B cell (primary cell): ENCODE measurements at regions not wholly inside any gene's neighbourhood (a gene's known extent, or its start where the extent isn't known, plus 50 kb on each side); places are given as distances from the start of the nearest gene placed in this dataset.

Experiments
- ATAC-seq: fragments of 200-7000 bp; cut with Tn5 transposase; one replicate; pipeline ENCODE4 v1.10.0; 2021; ENCODE audit warnings: low read depth, mild to moderate bottlenecking, moderate number of reproducible peaks, moderate library complexity
- CTCF ChIA-PET: fragments of 350-600 bp; sonication (Branson Sonifier 250); formaldehyde crosslinking; loops from one replicate; lab custom pipeline; 2021; ENCODE audit warnings: antibody characterized with exemption, inconsistent platforms; lab: Charles Lee
- POLR2A ChIA-PET: fragments of 350-600 bp; sonication (Branson Sonifier 250); formaldehyde crosslinking; loops from one replicate; lab custom pipeline; 2021; ENCODE audit warnings: antibody characterized with exemption; lab: Charles Lee
- DNase-seq: peaks from one replicate; pipeline ENCODE4 v3.0.0; 2013
- H2AFZ ChIP-seq: 2 replicates; pipeline ENCODE4 v1.6.1; 2012; ENCODE audit warnings: mild to moderate bottlenecking, low read depth, low read length; ENCODE audit not compliant: insufficient read depth, poor library complexity, severe bottlenecking
- H3K27ac ChIP-seq, 2 donors: 1 replicate in 1 of 2; 2 replicates in 1 of 2; pipeline ENCODE4 v1.5.1; 2012 to 2013; ENCODE audit warnings: low read length in 2 of 2, mild to moderate bottlenecking in 2 of 2, moderate library complexity in 1 of 2
- H3K27me3 ChIP-seq, 4 experiments: fragments of 200-600 bp in 1 of 4; sonication (generic) in 1 of 4; replicated peaks in 1 of 4; 1 replicate in 2 of 4; 2 replicates in 2 of 4; pipeline versions ENCODE4 v1.6.1 to v1.7.0; 2013 to 2016; ENCODE audit warnings: low read length in 3 of 4, mild to moderate bottlenecking in 2 of 4, mixed read lengths in 1 of 4, moderate library complexity in 1 of 4; ENCODE audit not compliant: insufficient read depth in 4 of 4, control insufficient read depth in 3 of 4; ENCODE audit errors: control extremely low read depth in 1 of 4
- H3K36me3 ChIP-seq, 2 experiments: replicated peaks in 1 of 2; 1 replicate in 1 of 2; 2 replicates in 1 of 2; pipeline versions ENCODE4 v1.6.1 to v1.7.1; 2013; ENCODE audit warnings: low read length in 1 of 2; ENCODE audit not compliant: insufficient read depth in 2 of 2, control insufficient read depth in 1 of 2; ENCODE audit errors: control extremely low read depth in 1 of 2, extremely low read depth in 1 of 2
- H3K4me1 ChIP-seq, 2 donors: fragments of 200-600 bp in 1 of 2; sonication (generic) in 1 of 2; 1 replicate in 1 of 2; 2 replicates in 1 of 2; pipeline versions ENCODE4 v1.5.1 to v1.6.1; 2013 to 2017; ENCODE audit warnings: low read length in 2 of 2; ENCODE audit not compliant: control insufficient read depth in 2 of 2, insufficient read depth in 2 of 2
- H3K4me2 ChIP-seq: replicated peaks from 2 replicates; pipeline ENCODE3; 2012; ENCODE audit warnings: mild to moderate bottlenecking, low read depth, low read length; ENCODE audit not compliant: poor library complexity, severe bottlenecking
- H3K4me3 ChIP-seq, 5 experiments: fragments of 200-600 bp in 1 of 5; sonication (generic) in 1 of 5; 1 replicate in 3 of 5; 2 replicates in 2 of 5; pipeline versions ENCODE4 v1.5.1 to v1.7.0; 2011 to 2016; ENCODE audit warnings: low read length in 4 of 5, mild to moderate bottlenecking in 4 of 5, low read depth in 2 of 5, control low read depth in 1 of 5, moderate library complexity in 1 of 5; ENCODE audit not compliant: insufficient read depth in 1 of 5; ENCODE audit errors: control extremely low read depth in 1 of 5, extremely low read depth in 1 of 5
- H3K79me2 ChIP-seq: fragments of 200-600 bp; sonication (generic); one replicate; pipeline ENCODE4 v1.6.0; 2016; ENCODE audit warnings: low read length; ENCODE audit not compliant: control insufficient read depth, insufficient read depth
- H3K9ac ChIP-seq: fragments of 200-600 bp; sonication (generic); 2 replicates; pipeline ENCODE4 v1.6.1; 2017; ENCODE audit warnings: mild to moderate bottlenecking, low read length, moderate library complexity
- H3K9me3 ChIP-seq, 3 donors: one replicate each; pipeline versions ENCODE4 v1.6.1 to v1.7.1; 2013; ENCODE audit warnings: low read length in 2 of 3; ENCODE audit not compliant: control insufficient read depth in 2 of 3, insufficient read depth in 1 of 3; ENCODE audit errors: control extremely low read depth in 1 of 3
- H4K20me1 ChIP-seq: 2 replicates; pipeline ENCODE4 v1.6.0; 2012; ENCODE audit warnings: mild to moderate bottlenecking, low read length; ENCODE audit not compliant: insufficient read depth, control insufficient read depth, poor library complexity, severe bottlenecking
- H3K27ac Mint-ChIP-seq: one replicate; pipeline ENCODE4 v1.8.0; 2021; ENCODE audit warnings: mixed read lengths
- H3K27me3 Mint-ChIP-seq: one replicate; pipeline ENCODE4 v1.8.0; 2021; ENCODE audit warnings: mixed read lengths
- H3K4me1 Mint-ChIP-seq: one replicate; pipeline ENCODE4 v1.8.0; 2021; ENCODE audit warnings: mixed read lengths
- H3K4me3 Mint-ChIP-seq: one replicate; pipeline ENCODE4 v1.8.0; 2021; ENCODE audit warnings: mixed read lengths
- H3K9me3 Mint-ChIP-seq: one replicate; pipeline ENCODE4 v1.8.0; 2022; ENCODE audit warnings: mixed read lengths; ENCODE audit not compliant: insufficient read depth
- CTCF ChIP-seq: fragments of 200-600 bp; IDR thresholded peaks from one replicate; pipeline ENCODE4 v1.8.0; 2022; ENCODE audit warnings: antibody characterized with exemption, mild to moderate bottlenecking
- EZH2 ChIP-seq: IDR thresholded peaks from 2 replicates; pipeline ENCODE4 v1.6.1; 2012; ENCODE audit warnings: borderline replicate concordance, low read depth, mild to moderate bottlenecking, moderate library complexity, low read length; ENCODE audit not compliant: insufficient read depth, poor library complexity, severe bottlenecking
- WGBS: methylation state at CpG from one replicate; pipeline ENCODE4 v1.1.5; 2013; ENCODE audit warnings: missing lambda C conversion rate; ENCODE audit not compliant: insufficient coverage; 5-methylcytosine and 5-hydroxymethylcytosine counted together
- intact Hi-C: fragments of 100-400 bp; cut with micrococcal nuclease; formaldehyde crosslinking; loops from one replicate; pipeline ENCODE4 v1.10.0; 2022

DNA sequence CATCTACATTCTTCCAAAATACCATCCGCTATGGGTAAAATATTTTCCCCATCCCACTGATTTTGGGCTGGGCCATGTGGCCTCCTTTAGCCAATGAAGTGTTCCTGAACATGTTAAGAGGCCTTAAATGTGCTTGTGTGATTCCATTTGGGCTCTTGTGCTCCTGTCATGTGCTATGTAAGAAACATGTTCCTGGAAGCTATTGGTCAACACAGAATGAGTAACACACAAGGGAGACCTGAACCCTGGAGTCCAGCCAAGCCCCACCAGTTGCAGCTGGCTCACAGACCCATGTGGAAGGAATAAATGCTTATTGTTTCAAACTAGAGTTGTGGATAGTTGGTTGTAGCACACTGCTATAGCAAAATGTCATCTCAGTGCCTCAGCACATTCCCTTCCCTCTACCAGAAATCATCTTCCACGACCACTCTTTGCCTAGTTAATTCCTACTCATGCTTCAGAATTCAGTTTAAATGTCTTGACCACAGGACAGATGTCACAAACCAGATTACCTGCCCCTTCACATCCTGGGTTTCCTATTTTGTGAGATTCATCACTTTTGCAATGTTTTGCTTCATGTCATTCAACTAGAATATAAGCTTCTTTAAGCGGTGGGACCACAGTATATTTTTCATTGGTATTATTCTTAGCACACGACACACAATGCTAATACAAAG is 217.3 kb upstream of the EEA1 start:
- 29% methylated on average over 1 of the region's 4 CpGs for WGBS
- H2AFZ ChIP-seq = no peak overlapping the region
- POLR2A ChIA-PET = no interaction called here

DNA sequence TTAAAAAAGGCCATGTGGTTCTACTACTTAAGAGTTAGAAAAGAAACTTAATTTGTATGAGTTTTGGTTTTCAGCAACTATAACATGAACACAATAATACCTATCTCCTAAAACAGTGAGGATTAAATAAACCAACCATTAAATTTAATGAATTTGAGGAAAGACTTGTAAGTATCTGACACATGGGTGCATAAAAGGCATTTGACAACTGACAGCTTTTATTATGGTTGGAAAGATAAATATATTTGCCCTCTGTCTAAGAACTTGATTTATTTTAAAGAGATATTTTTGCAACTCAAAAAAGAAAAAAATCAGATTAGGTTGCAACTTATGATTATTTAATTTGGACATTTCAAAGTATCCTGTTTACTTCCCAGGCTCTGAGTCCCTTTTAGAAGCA is 217.9 kb upstream of the EEA1 start:
- Histone ChIP-seq H3K4me2 (no peak overlapping the region), H3K79me2 (no peaks in the 10 kb centered on the region), H3K9ac (no peak overlapping the region), H3K4me1 (no peaks in the 10 kb centered on the region), H3K4me3 (no peak overlapping the region), H3K27me3 (no peaks in the 10 kb centered on the region), H4K20me1 (no peaks in the 10 kb centered on the region), H2AFZ (no peak overlapping the region), H3K27ac (no peak overlapping the region), H3K36me3 (no peaks in the 10 kb centered on the region), H3K9me3 (no peaks in the 10 kb centered on the region)
- Mint-ChIP-seq H3K27ac (no peak overlapping the region), H3K27me3 (no peaks in the 10 kb centered on the region), H3K9me3 (no peaks in the 10 kb centered on the region), H3K4me1 (peaks cover 3% of the 10 kb centered on the region), H3K4me3 (no peak overlapping the region)
- DNase-seq (no peak), ATAC-seq (no peak)
- ChIA-PET CTCF (no interaction called here), POLR2A (no interaction called here)
- TF ChIP-seq CTCF (no peak), EZH2 (no peak)
- intact Hi-C loops = no loop called here

More for the DNA sequence above, 217.3 kb upstream of the EEA1 start:
- no peaks in the 10 kb centered on the region for H3K79me2 ChIP-seq
- intact Hi-C loops = no loop called here
- no peak for DNase-seq
- H3K4me3 ChIP-seq = no peak overlapping the region
- no peaks in the 10 kb centered on the region for H3K4me1 ChIP-seq
- peaks cover 3% of the 10 kb centered on the region for H3K4me1 Mint-ChIP-seq
- H4K20me1 ChIP-seq = no peaks in the 10 kb centered on the region
- H3K9me3 Mint-ChIP-seq = no peaks in the 10 kb centered on the region
- no peak overlapping the region for H3K9ac ChIP-seq
- CTCF ChIA-PET = no interaction called here
- H3K27ac Mint-ChIP-seq = no peak overlapping the region
- no peak overlapping the region for H3K4me3 Mint-ChIP-seq
- H3K27me3 Mint-ChIP-seq = no peaks in the 10 kb centered on the region
- H3K9me3 ChIP-seq = no peaks in the 10 kb centered on the region
- H3K27ac ChIP-seq = no peak overlapping the region
- ATAC-seq = no peak
- no peaks in the 10 kb centered on the region for H3K27me3 ChIP-seq
- TF ChIP-seq EZH2 = no peak
- TF ChIP-seq CTCF = no peak
- H3K36me3 ChIP-seq = no peaks in the 10 kb centered on the region
- H3K4me2 ChIP-seq = no peak overlapping the region
